Fibroblast of pulmonary artery (primary cell): ENCODE measurements at regions not wholly inside any gene's neighbourhood (a gene's known extent, or its start where the extent isn't known, plus 50 kb on each side); places are given as distances from the start of the nearest gene placed in this dataset.

Experiments
- DNase-seq: peaks from one replicate; pipeline ENCODE4 v3.0.0-alpha.2; 2010; ENCODE audit warnings: low read depth
- H3K4me3 ChIP-seq: replicated peaks from 2 replicates; pipeline ENCODE4 v1.5.1; 2011; ENCODE audit warnings: low read depth, mild to moderate bottlenecking, control low read depth, low read length, moderate library complexity
- CTCF ChIP-seq: IDR thresholded peaks from 2 replicates; pipeline ENCODE4 v1.5.1; 2011; ENCODE audit warnings: mild to moderate bottlenecking, control low read depth, low read length, inconsistent platforms; ENCODE audit errors: missing control alignments

- no peak for DNase-seq
- no peak for TF ChIP-seq CTCF
- H3K4me3 ChIP-seq: no peak overlapping the region
Observed at GRCh38 chr11:97325693-97326092, 935.9 kb downstream of the JRKL start.

GRCh38 chr11:97332271-97332670 lies 942.5 kb downstream of the JRKL start:
- no peak overlapping the region for H3K4me3 ChIP-seq
- TF ChIP-seq CTCF: no peak
- no peak for DNase-seq

GRCh38 chr11:97336064-97336463 lies 946.3 kb downstream of the JRKL start:
- DNase-seq: no peak
- no peak overlapping the region for H3K4me3 ChIP-seq
- TF ChIP-seq CTCF: no peak

GRCh38 chr11:97345032-97345431 lies 955.2 kb downstream of the JRKL start:
- DNase-seq: no peak
- no peak for TF ChIP-seq CTCF
- H3K4me3 ChIP-seq: no peak overlapping the region

- DNase-seq: no peak
- TF ChIP-seq CTCF: no peak
- no peak overlapping the region for H3K4me3 ChIP-seq
Observed at GRCh38 chr11:97349201-97349600, 959.4 kb downstream of the JRKL start.

GRCh38 chr11:97351939-97352338 lies 962.1 kb downstream of the JRKL start:
- H3K4me3 ChIP-seq: no peak overlapping the region
- TF ChIP-seq CTCF: no peak
- DNase-seq: peak; percentile 48

- TF ChIP-seq CTCF: no peak
- H3K4me3 ChIP-seq: no peak overlapping the region
- DNase-seq: no peak
Observed at GRCh38 chr11:97354026-97354425, 964.2 kb downstream of the JRKL start.
